NCI-H526 (cell line): ENCODE measurements at regions not wholly inside any gene's neighbourhood (a gene's known extent, or its start where the extent isn't known, plus 50 kb on each side); places are given as distances from the start of the nearest gene placed in this dataset.
"Not testable (repeated sequence)": the region's sequence is repeated elsewhere in the genome, so short reads cannot be mapped to it uniquely, and the experiment has no call there.

Experiments used
- DNase-seq, 2 experiments: peaks; one replicate each; lab custom pipeline; 2025; lab: John Stamatoyannopoulos, UW

DNA sequence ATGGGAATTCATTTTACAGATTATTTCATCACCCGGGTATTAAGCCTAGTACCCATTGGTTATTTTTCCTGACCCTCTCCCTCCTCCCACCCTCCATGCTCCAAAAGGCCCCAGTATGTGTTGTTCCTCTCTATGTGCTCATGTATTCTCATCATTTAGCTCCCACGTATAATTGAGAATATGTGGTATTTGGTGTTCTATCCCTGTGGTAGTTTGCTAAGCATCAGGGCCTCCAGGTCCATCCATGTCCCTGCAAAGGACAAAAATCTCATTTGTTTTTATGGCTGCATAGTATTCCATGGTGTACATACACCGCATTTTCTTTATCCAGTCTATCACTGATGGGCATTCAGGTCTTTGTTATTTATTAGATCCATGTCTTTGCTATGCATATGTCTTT lies 894.1 kb upstream of the MIR17HG start:
- DNase-seq: no peak

GRCh38 chr13:90454002-90454636 lies 893.4 kb upstream of the MIR17HG start:
- DNase-seq: no peak

GRCh38 chr13:90455067-90455466 lies 892.4 kb upstream of the MIR17HG start:
- no peak for DNase-seq

- DNase-seq: no peak
These were observed 891.7 kb upstream of the MIR17HG start for GRCh38 chr13:90455823-90456222.

DNA sequence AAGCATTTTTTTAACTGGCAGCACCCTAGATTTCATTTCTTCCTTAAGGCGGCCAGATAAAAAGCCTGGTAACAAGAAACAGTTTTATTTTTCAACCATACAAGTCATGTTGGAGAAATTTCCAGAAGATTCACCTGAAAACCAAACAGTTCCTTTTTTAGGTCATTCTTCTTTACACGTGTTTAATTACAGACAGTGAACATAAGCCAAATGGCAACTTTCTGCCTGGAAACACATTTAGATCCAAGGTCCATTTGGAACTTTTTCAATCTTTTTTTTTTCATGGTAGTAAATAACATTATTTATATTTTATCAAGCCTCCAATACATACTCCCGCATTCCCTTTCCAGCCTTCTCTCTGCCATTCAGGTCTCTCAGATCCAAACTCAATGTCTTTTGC lies 886.1 kb upstream of the MIR17HG start:
- no peak for DNase-seq

GRCh38 chr13:90477216-90477615 lies 870.3 kb upstream of the MIR17HG start:
- no peak for DNase-seq

GRCh38 chr13:90483906-90484305 lies 863.6 kb upstream of the MIR17HG start:
- DNase-seq: no peak

- DNase-seq: no peak
These were observed 862.1 kb upstream of the MIR17HG start for GRCh38 chr13:90485436-90485835.

GRCh38 chr13:90492872-90493271 lies 854.6 kb upstream of the MIR17HG start:
- no peak for DNase-seq

DNA sequence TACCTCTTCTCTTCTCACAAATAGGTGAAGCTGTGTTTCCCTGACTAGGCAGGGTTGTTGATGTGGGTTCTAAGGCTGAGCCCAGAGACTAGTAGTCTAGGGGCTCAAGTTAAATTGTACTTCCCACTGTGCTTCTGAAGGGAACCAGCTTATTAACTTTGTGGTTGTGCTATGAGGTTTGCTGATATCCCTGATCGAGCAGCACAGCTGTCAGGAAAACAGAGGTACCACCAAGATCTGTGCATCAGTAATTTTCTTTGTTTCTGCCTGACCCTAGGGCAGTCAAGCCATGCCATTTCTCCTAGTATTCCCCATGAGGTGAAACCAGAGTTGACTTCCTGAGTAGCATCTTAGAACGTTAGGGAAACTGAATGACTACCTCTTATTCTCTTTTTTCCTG lies 853.8 kb upstream of the MIR17HG start:
- no peak for DNase-seq

DNA sequence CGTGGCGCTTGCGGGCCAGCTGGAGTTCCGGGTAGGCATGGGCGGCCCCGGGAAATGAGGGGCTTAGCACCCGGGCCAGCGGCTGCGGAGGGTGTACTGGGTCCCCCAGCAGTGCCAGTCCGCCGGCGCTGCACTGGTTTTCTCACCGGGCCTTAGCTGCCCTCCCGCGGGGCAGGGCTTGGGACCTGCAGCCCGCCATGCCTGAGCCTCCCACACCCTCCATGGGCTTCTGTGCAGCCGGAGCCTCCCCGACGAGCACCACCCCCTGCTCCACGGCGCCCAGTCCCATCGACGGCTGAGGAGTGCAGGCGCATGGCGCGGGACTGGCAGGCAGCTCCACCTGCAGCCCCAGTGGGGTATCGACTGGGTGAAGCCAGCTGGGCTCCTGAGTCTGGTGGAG lies 852.6 kb upstream of the MIR17HG start:
- not testable (repeated sequence) for DNase-seq

GRCh38 chr13:90498096-90498495 lies 849.4 kb upstream of the MIR17HG start:
- DNase-seq: no peak

DNA sequence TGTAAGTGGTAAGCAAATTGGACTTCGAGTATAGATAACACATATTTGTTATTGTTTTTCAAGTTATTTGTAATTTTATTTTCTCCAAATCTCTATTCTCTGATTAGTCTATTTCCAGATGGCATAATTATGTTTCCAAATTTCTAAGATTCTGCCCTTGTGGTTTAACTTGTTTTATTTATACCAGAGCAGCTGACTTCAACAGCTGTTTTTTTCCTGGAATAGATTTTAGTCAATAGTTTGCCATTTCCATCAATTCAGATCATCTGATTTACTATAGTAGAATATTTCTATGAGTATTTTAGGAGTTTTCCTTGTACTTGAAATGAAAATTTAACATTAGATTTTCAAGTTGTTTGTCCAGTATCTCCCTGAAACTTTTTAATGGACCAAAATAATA lies 848.7 kb upstream of the MIR17HG start:
- no peak for DNase-seq

- DNase-seq: no peak
These were observed 846.9 kb upstream of the MIR17HG start for GRCh38 chr13:90500569-90500968.

- no peak for DNase-seq
These were observed 845.3 kb upstream of the MIR17HG start for GRCh38 chr13:90502153-90502552.

DNA sequence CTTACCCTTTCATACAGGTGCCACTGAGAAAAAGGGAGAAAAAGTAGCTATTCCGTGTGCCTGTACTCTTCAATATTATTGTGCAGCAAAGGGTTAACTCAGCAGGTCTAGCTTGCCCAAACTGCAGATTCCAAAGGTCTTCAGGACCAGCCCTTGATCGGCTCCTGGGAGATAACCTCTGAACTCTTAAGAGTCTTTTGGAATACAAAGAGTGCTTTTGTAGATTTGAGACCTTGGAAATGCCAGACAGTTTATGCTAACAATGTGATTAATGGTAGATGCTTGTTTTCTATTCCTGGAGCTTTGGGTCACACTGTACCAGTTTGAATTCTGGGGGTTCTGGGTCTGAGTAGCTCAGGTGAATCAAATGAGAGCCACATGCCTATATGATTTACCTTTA lies 844.7 kb upstream of the MIR17HG start:
- DNase-seq: no peak

DNA sequence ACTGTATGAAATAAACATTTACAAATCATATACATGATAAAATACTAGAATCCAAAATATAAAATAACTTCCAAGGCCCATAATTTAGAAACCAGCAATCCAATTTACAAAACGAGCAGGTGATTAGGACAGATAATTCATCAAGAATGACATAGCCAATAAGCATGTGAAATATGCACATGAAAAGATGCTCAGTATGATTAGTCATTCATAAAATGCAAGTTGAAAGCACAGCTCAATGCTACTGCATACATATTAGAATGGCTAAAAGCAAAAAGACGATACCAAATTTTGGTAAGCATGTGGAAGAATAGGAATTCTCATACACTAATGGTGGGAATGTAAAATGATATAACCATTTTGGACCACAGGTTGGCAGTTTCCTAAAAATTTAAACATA lies 837.2 kb upstream of the MIR17HG start:
- no peak for DNase-seq

DNA sequence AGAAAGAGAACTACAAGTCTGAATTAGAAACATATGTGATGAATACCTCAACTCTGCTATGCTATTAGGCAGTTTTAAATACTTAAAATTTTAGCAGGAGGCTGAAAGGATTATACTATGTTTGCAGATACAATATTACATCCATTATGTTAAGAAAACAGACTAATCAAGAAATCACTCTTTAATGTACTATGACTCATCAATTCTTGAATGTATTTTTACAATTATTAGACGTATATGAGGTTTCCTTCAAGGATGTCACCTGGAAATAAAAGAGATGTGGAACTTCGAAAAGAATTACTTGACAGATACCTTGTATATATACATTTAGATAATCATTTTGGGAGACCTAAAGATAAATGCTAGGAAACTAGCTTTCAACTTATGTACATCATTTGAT lies 835.6 kb upstream of the MIR17HG start:
- DNase-seq: no peak

DNA sequence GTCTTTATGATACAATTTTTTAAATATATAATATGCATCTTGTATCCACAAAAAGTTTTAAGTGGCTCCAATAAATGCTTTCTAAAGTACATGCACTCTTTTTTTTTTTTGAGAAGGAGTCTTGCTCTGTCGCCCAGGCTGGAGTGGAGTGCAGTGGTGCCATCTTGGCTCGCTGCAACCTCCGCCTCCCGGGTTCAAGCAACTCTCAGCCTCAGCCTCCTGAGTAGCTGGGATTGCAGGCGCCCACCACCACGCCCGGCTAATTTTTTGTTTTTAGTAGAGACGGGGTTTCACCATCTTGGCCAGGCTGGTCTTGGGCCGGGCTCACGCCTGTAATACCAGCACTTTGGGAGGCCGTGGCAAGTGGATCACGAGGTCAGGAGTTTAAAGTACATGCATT lies 832.8 kb upstream of the MIR17HG start:
- not testable (repeated sequence) for DNase-seq

GRCh38 chr13:90518417-90518816 lies 829.1 kb upstream of the MIR17HG start:
- DNase-seq: no peak

DNA sequence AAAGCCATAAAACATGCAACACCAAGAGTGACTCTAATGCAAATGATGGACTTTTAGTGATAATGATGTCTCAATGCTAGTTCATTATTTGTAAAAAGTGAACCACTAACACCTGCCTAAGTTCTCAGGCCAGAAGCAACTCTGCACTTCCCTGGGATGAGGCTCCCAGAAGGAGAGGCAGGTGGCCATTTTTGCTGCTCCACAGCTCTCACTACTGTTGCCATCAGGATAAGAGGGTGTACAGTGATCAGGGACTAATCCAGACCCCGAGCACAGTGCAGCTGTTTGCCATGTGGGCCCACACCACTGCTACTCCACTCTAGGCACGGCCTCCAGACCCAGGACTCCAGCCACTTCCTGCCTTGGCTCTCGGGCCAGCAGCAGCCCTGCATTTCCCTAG lies 828.3 kb upstream of the MIR17HG start:
- DNase-seq: no peak

DNA sequence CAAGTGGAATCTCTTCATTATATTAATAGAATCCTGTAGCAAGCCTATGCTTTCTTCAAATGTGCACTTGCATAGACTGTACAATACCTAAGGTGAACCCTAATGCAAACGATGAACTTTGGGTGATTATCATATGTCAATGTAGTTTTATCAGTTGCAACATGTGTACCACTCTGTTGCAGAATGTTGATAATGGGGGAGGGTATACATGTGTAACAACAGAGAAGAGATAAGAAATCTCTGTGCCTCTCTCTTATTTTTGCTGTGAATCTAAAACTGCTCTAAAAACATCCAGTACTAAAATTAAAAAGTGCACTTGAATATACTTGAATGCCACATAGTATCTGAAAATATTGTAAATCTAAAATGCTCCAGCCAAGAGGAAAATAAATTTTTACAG lies 820.8 kb upstream of the MIR17HG start:
- DNase-seq: no peak

GRCh38 chr13:90531744-90532143 lies 815.7 kb upstream of the MIR17HG start:
- DNase-seq: no peak

- DNase-seq: no peak
These were observed 814.5 kb upstream of the MIR17HG start for GRCh38 chr13:90532861-90533492.
